Parathyroid adenoma (tissue), 2 donors: ENCODE measurements at regions not wholly inside any gene's neighbourhood (a gene's known extent, or its start where the extent isn't known, plus 50 kb on each side); places are given as distances from the start of the nearest gene placed in this dataset.
"Not testable (repeated sequence)": the region's sequence is repeated elsewhere in the genome, so short reads cannot be mapped to it uniquely, and the experiment has no call there.

Source experiments
- H2AFZ ChIP-seq: fragments of 300-600 bp; sonication (generic); one replicate; pipeline ENCODE4 v1.7.0; 2017; ENCODE audit warnings: antibody characterized with exemption, mild to moderate bottlenecking
- H3K27ac ChIP-seq: fragments of 300-600 bp; sonication (generic); one replicate; pipeline ENCODE4 v1.7.0; 2017
- H3K27me3 ChIP-seq: fragments of 300-600 bp; sonication (generic); one replicate; pipeline ENCODE4 v1.7.0; 2017; ENCODE audit warnings: low read length; ENCODE audit not compliant: control insufficient read depth, insufficient read depth
- H3K36me3 ChIP-seq: fragments of 300-600 bp; sonication (generic); one replicate; pipeline ENCODE4 v1.7.0; 2017; ENCODE audit warnings: low read length; ENCODE audit not compliant: control insufficient read depth, insufficient read depth
- H3K4me1 ChIP-seq: fragments of 300-600 bp; sonication (generic); one replicate; pipeline ENCODE4 v1.7.0; 2017; ENCODE audit warnings: control low read depth
- H3K4me2 ChIP-seq: fragments of 300-600 bp; sonication (generic); one replicate; pipeline ENCODE4 v1.7.0; 2017; ENCODE audit warnings: low read length
- H3K4me3 ChIP-seq: fragments of 300-600 bp; sonication (generic); one replicate; pipeline ENCODE4 v1.7.0; 2017; ENCODE audit warnings: low read depth, low read length
- H3K79me2 ChIP-seq: fragments of 300-600 bp; sonication (generic); one replicate; pipeline ENCODE4 v1.7.0; 2017; ENCODE audit warnings: control low read depth
- H3K9ac ChIP-seq: fragments of 300-600 bp; sonication (generic); one replicate; pipeline ENCODE4 v1.7.0; 2017; ENCODE audit warnings: mild to moderate bottlenecking
- H3K9me3 ChIP-seq: fragments of 300-600 bp; sonication (generic); one replicate; pipeline ENCODE4 v1.7.0; 2017; ENCODE audit warnings: low read length; ENCODE audit not compliant: control insufficient read depth
- CTCF ChIP-seq: fragments of 300-600 bp; sonication (generic); IDR thresholded peaks from one replicate; pipeline ENCODE4 v1.7.0; 2017; ENCODE audit warnings: antibody characterized with exemption, mild to moderate bottlenecking
- donor health status: primary hyperparathyroidism.

- no peak overlapping the region for H2AFZ ChIP-seq
- no peak for TF ChIP-seq CTCF
- no peaks in the 10 kb centered on the region for H3K36me3 ChIP-seq
- H3K27me3 ChIP-seq: no peaks in the 10 kb centered on the region
- no peaks in the 10 kb centered on the region for H3K4me1 ChIP-seq
- no peak overlapping the region for H3K4me3 ChIP-seq
- no peak overlapping the region for H3K27ac ChIP-seq
- H3K4me2 ChIP-seq: no peak overlapping the region
- H3K9ac ChIP-seq: no peak overlapping the region
- no peaks in the 10 kb centered on the region for H3K9me3 ChIP-seq
- H3K79me2 ChIP-seq: no peaks in the 10 kb centered on the region
Measured at GRCh38 chr10:2883238-2883637, 184.1 kb upstream of the PFKP start.

GRCh38 chr10:2882628-2883027 lies 184.7 kb upstream of the PFKP start:
- Histone ChIP-seq H3K9me3 (no peaks in the 10 kb centered on the region), H3K27me3 (no peaks in the 10 kb centered on the region), H3K4me2 (no peak overlapping the region), H3K4me1 (no peaks in the 10 kb centered on the region), H3K9ac (no peak overlapping the region), H2AFZ (no peak overlapping the region), H3K79me2 (no peaks in the 10 kb centered on the region), H3K27ac (no peak overlapping the region), H3K36me3 (no peaks in the 10 kb centered on the region), H3K4me3 (no peak overlapping the region)
- TF ChIP-seq CTCF: no peak

GRCh38 chr10:2881720-2882620 lies 185.4 kb upstream of the PFKP start:
- H3K4me3 ChIP-seq: no peak overlapping the region
- H3K36me3 ChIP-seq: no peaks in the 10 kb centered on the region
- no peak overlapping the region for H3K4me2 ChIP-seq
- H3K27me3 ChIP-seq: no peaks in the 10 kb centered on the region
- TF ChIP-seq CTCF: no peak
- no peak overlapping the region for H3K27ac ChIP-seq
- H3K9me3 ChIP-seq: no peaks in the 10 kb centered on the region
- H3K9ac ChIP-seq: no peak overlapping the region
- no peaks in the 10 kb centered on the region for H3K79me2 ChIP-seq
- no peak overlapping the region for H2AFZ ChIP-seq
- no peaks in the 10 kb centered on the region for H3K4me1 ChIP-seq

- not testable (repeated sequence) for H3K4me1 ChIP-seq, H3K9ac ChIP-seq, H2AFZ ChIP-seq, H3K79me2 ChIP-seq, H3K36me3 ChIP-seq, H3K4me3 ChIP-seq, H3K27me3 ChIP-seq, H3K27ac ChIP-seq, H3K4me2 ChIP-seq, H3K9me3 ChIP-seq
Measured at GRCh38 chr10:2880050-2880449, 187.3 kb upstream of the PFKP start.

GRCh38 chr10:2878818-2879217 lies 188.5 kb upstream of the PFKP start:
- Histone ChIP-seq H3K4me1 (no peaks in the 10 kb centered on the region), H3K4me2 (no peak overlapping the region), H3K27me3 (no peaks in the 10 kb centered on the region), H3K27ac (no peak overlapping the region), H3K9me3 (no peaks in the 10 kb centered on the region), H3K79me2 (no peaks in the 10 kb centered on the region), H3K9ac (no peak overlapping the region), H3K36me3 (no peaks in the 10 kb centered on the region), H3K4me3 (no peak overlapping the region), H2AFZ (no peak overlapping the region)
- TF ChIP-seq CTCF: no peak
